GM12872 (cell line): ENCODE measurements at regions not wholly inside any gene's neighbourhood (a gene's known extent, or its start where the extent isn't known, plus 50 kb on each side); places are given as distances from the start of the nearest gene placed in this dataset.

Source experiments
- CTCF ChIP-seq: IDR thresholded peaks from 3 replicates; pipeline ENCODE4 v1.5.1; 2011; ENCODE audit warnings: low read depth, mild to moderate bottlenecking, low read length, moderate library complexity; ENCODE audit not compliant: insufficient read depth

GRCh38 chr16:62392698-62393097 lies 356.5 kb upstream of the CDH8 start:
- no peak for TF ChIP-seq CTCF

GRCh38 chr16:62391940-62392339 lies 355.7 kb upstream of the CDH8 start:
- TF ChIP-seq CTCF = no peak

DNA sequence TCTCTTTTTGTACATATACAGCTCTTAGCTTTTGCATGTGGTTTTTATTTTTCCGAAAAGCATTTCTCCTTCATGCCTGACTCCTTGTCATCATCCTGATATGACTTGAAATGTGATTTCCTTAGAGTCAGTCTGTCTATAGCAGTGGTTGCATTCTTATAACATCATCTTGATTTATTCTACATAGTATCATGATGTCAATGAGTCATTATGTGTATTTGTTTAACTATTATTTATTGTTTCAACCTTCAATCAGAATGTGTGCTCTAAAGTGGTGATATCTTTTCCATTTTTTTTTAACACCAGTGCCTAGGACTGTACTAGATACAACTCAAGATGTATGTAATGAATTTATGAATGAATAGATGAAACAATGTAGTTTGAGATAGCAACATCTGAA lies 354.9 kb upstream of the CDH8 start:
- TF ChIP-seq CTCF = no peak

GRCh38 chr16:62390214-62390613 lies 354.0 kb upstream of the CDH8 start:
- no peak for TF ChIP-seq CTCF

DNA sequence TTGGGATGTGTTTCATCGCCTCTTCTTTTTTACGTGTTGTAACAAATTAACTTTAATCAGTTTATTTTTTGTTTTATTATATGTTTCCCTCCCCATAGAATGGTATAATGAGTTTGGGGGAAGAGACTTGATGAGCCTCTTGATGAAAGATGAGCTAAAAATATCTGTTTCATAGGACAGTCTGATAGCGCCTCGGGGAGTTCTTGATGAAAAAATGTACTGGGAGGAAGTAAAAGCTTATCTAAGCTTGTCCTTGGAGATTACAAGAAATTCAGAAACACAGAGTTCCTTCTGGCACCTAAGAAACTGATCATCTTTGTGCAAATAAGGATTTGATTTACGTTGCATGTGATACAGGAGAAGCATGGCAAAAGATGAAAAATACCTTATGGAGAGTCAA lies 350.2 kb upstream of the CDH8 start:
- TF ChIP-seq CTCF = no peak

DNA sequence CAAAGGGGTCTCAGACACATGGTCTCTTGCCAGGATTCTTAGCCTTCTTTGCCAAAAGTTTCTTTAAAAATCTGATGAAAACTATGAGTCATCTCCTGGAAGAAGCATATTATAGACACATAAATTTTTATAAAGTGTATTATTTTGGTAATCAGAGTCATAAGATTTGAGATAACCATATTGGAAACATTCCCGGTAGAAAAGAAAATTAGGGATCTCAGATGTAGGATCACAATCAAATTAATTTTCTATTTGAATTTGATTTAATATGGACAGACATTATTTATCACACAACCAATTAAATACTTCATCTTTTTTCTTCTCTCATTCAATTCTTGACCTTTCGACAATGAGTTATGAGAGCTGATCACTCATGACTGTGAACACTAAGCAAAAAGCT lies 347.7 kb upstream of the CDH8 start:
- TF ChIP-seq CTCF = no peak

DNA sequence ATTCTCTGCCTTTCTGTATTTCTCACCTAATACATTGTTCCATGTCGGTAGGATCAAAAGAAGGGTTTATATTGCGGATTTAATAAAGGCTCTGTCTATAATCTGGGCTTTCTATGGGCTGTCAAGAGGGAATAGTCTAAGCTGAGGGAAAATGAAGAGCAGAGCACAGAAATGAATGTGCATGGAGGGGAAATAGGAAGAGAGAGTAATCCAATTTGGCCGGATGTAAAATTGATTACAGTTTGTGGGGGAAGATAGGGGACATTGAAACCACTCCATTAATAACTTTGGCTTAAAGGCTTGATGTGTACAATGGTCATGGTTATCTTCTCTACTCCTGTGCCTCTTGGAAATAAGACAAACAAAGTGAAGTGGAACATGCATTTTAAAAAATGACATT lies 334.2 kb upstream of the CDH8 start:
- TF ChIP-seq CTCF = no peak

GRCh38 chr16:62363501-62363900 lies 327.3 kb upstream of the CDH8 start:
- TF ChIP-seq CTCF = no peak
